ENCODE measurements at regions not wholly inside any gene's neighbourhood (a gene's known extent, or its start where the extent isn't known, plus 50 kb on each side); places are given as distances from the start of the nearest gene placed in this dataset.
"Not testable (repeated sequence)": the region's sequence is repeated elsewhere in the genome, so short reads cannot be mapped to it uniquely, and the experiment has no call there.

DNA sequence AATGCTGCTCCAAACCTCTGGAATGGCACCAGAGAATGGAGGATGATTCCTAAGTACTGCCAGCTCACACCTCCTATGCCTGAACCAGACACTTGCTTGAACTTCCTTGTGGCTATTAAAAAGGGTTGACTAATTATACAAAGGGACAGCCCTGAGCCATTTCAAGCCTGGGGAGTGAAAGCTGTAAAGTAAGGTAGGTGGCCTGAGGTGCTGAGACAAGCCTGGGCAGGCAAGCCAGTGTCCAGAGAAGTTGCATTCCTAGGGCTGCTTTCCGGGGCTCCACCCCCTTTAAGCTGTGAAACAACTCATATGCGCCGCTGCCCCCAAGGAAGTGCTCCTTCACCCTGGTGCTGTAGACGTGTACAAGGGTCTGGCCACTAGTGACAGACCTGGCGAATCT lies 79.9 kb upstream of the SLC1A3 start:
- no peak for DNase-seq (ENCODE audit: low read depth in 2 of 2)

DNA sequence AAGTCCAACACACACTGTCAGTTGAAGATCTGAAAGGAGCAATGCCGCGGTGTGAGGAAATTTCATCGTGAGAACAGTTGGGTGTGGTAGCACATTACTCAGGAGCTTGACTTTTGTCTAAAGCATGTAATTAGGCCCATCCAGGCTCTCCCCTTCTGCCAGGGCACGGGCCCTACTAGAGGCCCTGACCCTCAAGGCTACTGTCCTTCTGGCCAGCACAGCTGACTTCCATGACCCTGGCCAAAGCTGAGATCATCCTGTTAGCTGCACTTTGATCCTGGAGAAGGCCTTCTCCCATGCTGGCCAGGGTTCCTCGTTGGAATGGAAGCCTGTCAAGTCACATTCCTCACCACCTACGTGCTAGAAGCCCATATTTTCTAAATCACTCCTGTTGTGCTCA lies 77.8 kb upstream of the SLC1A3 start:
- no peak for DNase-seq (ENCODE audit: low read depth in 2 of 2)

GRCh38 chr5:36529142-36529541 lies 77.3 kb upstream of the SLC1A3 start:
- no peak for DNase-seq (ENCODE audit: low read depth in 2 of 2)

GRCh38 chr5:36530215-36530614 lies 76.2 kb upstream of the SLC1A3 start:
- no peak for DNase-seq (ENCODE audit: low read depth in 2 of 2)

- DNase-seq (ENCODE audit: low read depth in 2 of 2): no peak
These were observed 75.0 kb upstream of the SLC1A3 start for GRCh38 chr5:36531401-36531800.

GRCh38 chr5:36535378-36535777 lies 71.0 kb upstream of the SLC1A3 start:
- DNase-seq (ENCODE audit: low read depth in 2 of 2): no peak

DNA sequence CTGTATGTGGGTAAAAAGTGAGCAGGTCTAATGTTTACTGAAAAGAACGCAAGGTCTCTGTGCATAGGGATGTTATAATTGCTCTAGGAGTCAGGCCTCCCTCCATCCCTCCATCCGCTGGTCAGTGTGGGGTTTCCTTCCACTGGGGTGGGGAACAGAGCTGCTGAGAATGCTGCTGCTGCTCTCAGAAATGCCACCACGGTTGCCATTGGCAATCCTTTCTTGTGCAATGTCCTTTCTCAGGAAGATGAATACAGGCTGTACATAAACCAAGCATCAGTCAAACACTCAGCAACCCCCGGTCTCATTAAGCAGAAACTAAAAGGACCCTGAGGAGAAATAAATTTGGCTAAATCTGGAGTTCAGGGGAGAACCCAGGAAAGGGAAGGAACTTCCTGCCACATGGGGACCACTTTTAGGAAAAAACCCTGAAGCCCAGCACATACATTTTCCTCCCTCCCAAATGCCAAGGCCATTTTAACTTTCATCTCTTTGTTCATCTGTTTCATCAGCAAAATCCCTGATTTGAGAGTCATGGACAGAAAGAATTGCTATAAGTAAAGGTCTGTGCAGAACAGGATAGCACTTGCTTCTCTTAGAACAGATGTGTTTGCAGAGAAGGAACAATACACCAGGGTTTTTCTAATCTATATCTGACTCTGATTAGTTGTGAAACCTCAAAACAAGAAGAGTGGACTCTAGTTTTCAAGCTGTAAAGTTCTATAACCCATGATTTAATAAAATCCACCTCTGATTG lies 70.4 kb upstream of the SLC1A3 start:
- DNase-seq (ENCODE audit: low read depth in 2 of 2): no peak

DNA sequence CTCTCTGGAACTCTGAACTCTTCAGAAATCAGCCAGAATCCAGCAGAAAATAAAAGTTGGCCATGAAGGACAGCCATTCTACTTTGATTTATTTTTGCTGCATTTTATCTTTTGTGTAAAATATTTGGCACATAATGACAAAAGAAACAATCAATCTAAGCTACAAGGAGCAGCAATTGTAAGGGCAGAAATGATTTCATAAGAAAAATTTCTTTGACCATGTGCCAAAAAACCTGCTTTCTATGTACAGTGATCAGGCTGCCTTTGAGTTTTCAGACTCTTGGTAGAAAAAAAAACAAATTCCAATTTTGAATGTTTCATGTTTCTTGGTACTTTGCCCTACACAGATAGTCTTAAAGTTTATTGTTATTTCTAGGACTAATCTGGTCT lies 69.8 kb upstream of the SLC1A3 start:
- DNase-seq (ENCODE audit: low read depth in 2 of 2): no peak

GRCh38 chr5:36537724-36538123 lies 68.7 kb upstream of the SLC1A3 start:
- DNase-seq (ENCODE audit: low read depth in 2 of 2): no peak

DNA sequence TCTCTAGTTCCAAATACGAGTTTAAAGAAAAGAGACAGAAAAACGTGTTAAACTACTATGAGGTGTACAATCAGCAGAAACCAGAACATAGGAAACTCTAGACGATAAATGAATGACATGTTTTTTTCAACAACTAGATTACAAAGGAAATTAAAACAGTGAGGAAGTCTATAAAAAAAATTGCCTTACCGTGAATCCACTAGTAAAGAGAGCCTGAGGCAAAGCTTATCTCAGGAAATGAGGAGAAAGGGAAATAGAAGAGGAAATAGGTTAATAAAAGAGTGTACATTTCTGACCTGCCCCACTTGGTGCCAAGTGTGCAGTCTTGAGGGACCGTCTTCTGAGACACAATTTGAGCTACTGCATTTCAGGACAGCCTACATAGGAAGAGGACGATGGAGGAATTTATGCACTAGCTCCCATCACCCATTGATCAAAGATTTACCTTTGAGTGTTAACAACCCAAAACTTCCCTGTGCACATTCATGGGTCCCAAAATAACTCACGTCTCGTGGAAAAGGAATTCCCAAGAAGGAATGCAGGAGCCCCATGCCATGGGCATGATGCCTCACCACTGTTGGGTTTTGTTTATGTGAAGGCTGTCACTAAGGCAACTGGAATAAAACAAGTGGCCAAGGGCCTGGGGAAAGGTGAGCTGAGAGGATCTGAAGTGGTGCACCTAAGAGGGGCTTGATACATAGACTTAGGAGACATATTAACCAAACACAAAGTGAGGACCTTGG lies 53.6 kb upstream of the SLC1A3 start:
- no peak for DNase-seq (ENCODE audit: low read depth in 2 of 2)

DNA sequence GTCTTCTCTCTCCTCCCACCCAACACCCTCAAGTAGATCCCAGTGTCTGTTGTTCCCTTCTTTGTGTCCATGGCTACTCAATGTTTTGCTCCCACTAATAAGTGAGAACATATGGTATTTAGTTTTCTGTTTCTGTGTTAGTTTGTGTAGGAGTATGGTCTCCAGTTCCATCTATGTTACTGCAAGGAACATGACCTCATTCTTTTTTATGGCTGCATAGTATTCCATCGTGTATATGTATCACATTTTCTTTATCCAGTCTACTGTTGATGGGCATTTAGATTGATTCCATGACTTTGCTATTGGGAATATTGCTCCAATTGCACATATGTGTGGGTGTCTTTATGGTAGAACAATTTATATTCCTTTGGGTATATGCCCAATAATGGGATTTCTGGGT lies 51.4 kb upstream of the SLC1A3 start:
- not testable (repeated sequence) for DNase-seq (ENCODE audit: low read depth in 2 of 2)
